H9 (cell line): ENCODE measurements at regions not wholly inside any gene's neighbourhood (a gene's known extent, or its start where the extent isn't known, plus 50 kb on each side); places are given as distances from the start of the nearest gene placed in this dataset.

Experiments
- DNase-seq: peaks from one replicate; pipeline ENCODE4 v3.0.0-alpha.2; 2017
- H2AFZ ChIP-seq: one replicate; pipeline ENCODE4 v1.6.1; 2013; ENCODE audit warnings: mild to moderate bottlenecking, low read length, control low read depth, moderate library complexity
- H2AK5ac ChIP-seq: 2 replicates; pipeline ENCODE4 v1.6.1; 2013; ENCODE audit warnings: low read length, control low read depth, mixed read lengths; ENCODE audit not compliant: insufficient read length
- H2BK120ac ChIP-seq: one replicate; pipeline ENCODE4 v1.6.1; 2013; ENCODE audit warnings: low read depth, mild to moderate bottlenecking, low read length, control low read depth, inconsistent platforms; ENCODE audit not compliant: poor library complexity, severe bottlenecking
- H2BK12ac ChIP-seq: 2 replicates; pipeline ENCODE4 v1.6.1; 2013; ENCODE audit warnings: low read length, control low read depth, mixed read lengths, low read depth; ENCODE audit not compliant: insufficient read length
- H2BK15ac ChIP-seq: 2 replicates; pipeline ENCODE4 v1.6.1; 2013; ENCODE audit warnings: low read depth, low read length, control low read depth
- H2BK20ac ChIP-seq: one replicate; pipeline ENCODE4 v1.6.1; 2013; ENCODE audit warnings: low read depth, mild to moderate bottlenecking, low read length, control low read depth, inconsistent platforms; ENCODE audit not compliant: poor library complexity, severe bottlenecking
- H2BK5ac ChIP-seq: 2 replicates; pipeline ENCODE4 v1.6.1; 2013; ENCODE audit warnings: low read length, control low read depth, mixed read lengths; ENCODE audit not compliant: insufficient read length
- H3K14ac ChIP-seq: 2 replicates; pipeline ENCODE4 v1.6.1; 2013; ENCODE audit warnings: low read length, control low read depth; ENCODE audit not compliant: insufficient read depth
- H3K18ac ChIP-seq: 2 replicates; pipeline ENCODE4 v1.6.1; 2013; ENCODE audit warnings: low read depth, mild to moderate bottlenecking, mixed read lengths, low read length, control low read depth; ENCODE audit not compliant: insufficient read length
- H3K23ac ChIP-seq: 2 replicates; pipeline ENCODE4 v1.6.1; 2013; ENCODE audit warnings: low read length, control low read depth, mixed read lengths, low read depth; ENCODE audit not compliant: insufficient read length
- H3K23me2 ChIP-seq: 2 replicates; pipeline ENCODE4 v1.6.1; 2013; ENCODE audit warnings: low read depth, mild to moderate bottlenecking, mixed read lengths, low read length, control low read depth; ENCODE audit not compliant: insufficient read length, poor library complexity, severe bottlenecking
- H3K27ac ChIP-seq: 2 replicates; pipeline ENCODE4 v1.5.1; 2013; ENCODE audit warnings: low read length, control low read depth, mixed read lengths, low read depth; ENCODE audit not compliant: insufficient read length
- H3K27me3 ChIP-seq: 2 replicates; pipeline ENCODE4 v1.6.1; 2013; ENCODE audit warnings: low read length, control low read depth, inconsistent platforms; ENCODE audit not compliant: insufficient read depth
- H3K4ac ChIP-seq: 2 replicates; pipeline ENCODE4 v1.6.1; 2013; ENCODE audit warnings: low read depth, mild to moderate bottlenecking, control low read depth, inconsistent platforms, low read length, moderate library complexity
- H3K4me1 ChIP-seq: 2 replicates; pipeline ENCODE4 v1.6.1; 2013; ENCODE audit warnings: low read length, control low read depth, inconsistent platforms; ENCODE audit not compliant: insufficient read depth
- H3K4me2 ChIP-seq: 2 replicates; pipeline ENCODE4 v1.6.1; 2013; ENCODE audit warnings: low read length, control low read depth, mixed read lengths; ENCODE audit not compliant: insufficient read length, insufficient read depth
- H3K56ac ChIP-seq: 2 replicates; pipeline ENCODE4 v1.6.1; 2013; ENCODE audit warnings: low read depth, mild to moderate bottlenecking, mixed read lengths, low read length, control low read depth; ENCODE audit not compliant: insufficient read length
- H3K79me1 ChIP-seq: 2 replicates; pipeline ENCODE4 v1.6.1; 2013; ENCODE audit warnings: low read depth, mild to moderate bottlenecking, moderate library complexity, low read length, control low read depth, inconsistent platforms; ENCODE audit not compliant: insufficient read depth, poor library complexity, severe bottlenecking
- H3K79me2 ChIP-seq: 2 replicates; pipeline ENCODE4 v1.6.1; 2013; ENCODE audit warnings: low read length, control low read depth, inconsistent platforms; ENCODE audit not compliant: insufficient read depth
- H3K9ac ChIP-seq: 2 replicates; pipeline ENCODE4 v1.6.1; 2013; ENCODE audit warnings: low read length, control low read depth, mixed read lengths; ENCODE audit not compliant: insufficient read length; ENCODE audit errors: extremely low read depth
- H3K9me3 ChIP-seq: one replicate; pipeline ENCODE4 v1.6.1; 2013; ENCODE audit warnings: low read depth, low read length, inconsistent platforms; ENCODE audit not compliant: control insufficient read depth
- H3T11ph ChIP-seq: one replicate; pipeline ENCODE4 v1.6.1; 2013; ENCODE audit warnings: mild to moderate bottlenecking, low read length, control low read depth, inconsistent platforms
- H4K20me1 ChIP-seq: one replicate; pipeline ENCODE4 v1.6.1; 2013; ENCODE audit not compliant: control insufficient read depth, insufficient read length, insufficient read depth
- H4K5ac ChIP-seq: 2 replicates; pipeline ENCODE4 v1.6.1; 2013; ENCODE audit warnings: low read depth, mild to moderate bottlenecking, mixed read lengths, low read length, control low read depth; ENCODE audit not compliant: insufficient read length
- H4K8ac ChIP-seq: replicated peaks from 2 replicates; pipeline ENCODE4 v1.6.1; 2013; ENCODE audit warnings: low read length, control low read depth, mixed read lengths, low read depth; ENCODE audit not compliant: insufficient read length
- H4K91ac ChIP-seq: 2 replicates; pipeline ENCODE4 v1.6.1; 2013; ENCODE audit warnings: low read depth, mild to moderate bottlenecking, moderate library complexity, mixed read lengths, low read length, control low read depth; ENCODE audit not compliant: insufficient read length
- H3K27ac Mint-ChIP-seq, 3 experiments: 2 replicates in 2 of 3; 3 replicates in 1 of 3; pipeline ENCODE4 v1.8.0; 2020 to 2021; ENCODE audit warnings: mixed read lengths in 3 of 3, mild to moderate bottlenecking in 1 of 3, moderate library complexity in 1 of 3
- H3K27me3 Mint-ChIP-seq: 2 replicates; pipeline ENCODE4 v1.8.0; 2021; ENCODE audit warnings: low read depth, mild to moderate bottlenecking, moderate library complexity, mixed read lengths
- H3K36me3 Mint-ChIP-seq, 3 experiments: 2 replicates in 2 of 3; 3 replicates in 1 of 3; pipeline ENCODE4 v1.8.0; 2020 to 2021; ENCODE audit warnings: low read depth in 3 of 3, mixed read lengths in 3 of 3; ENCODE audit not compliant: insufficient read depth in 1 of 3
- H3K4me1 Mint-ChIP-seq, 2 experiments: 2 replicates each; pipeline ENCODE4 v1.8.0; 2020; ENCODE audit warnings: mixed read lengths in 2 of 2
- H3K4me3 Mint-ChIP-seq, 2 experiments: 2 replicates in 1 of 2; 3 replicates in 1 of 2; pipeline ENCODE4 v1.8.0; 2020 to 2021; ENCODE audit warnings: mild to moderate bottlenecking in 2 of 2, mixed read lengths in 2 of 2, moderate library complexity in 1 of 2
- H3K9me3 Mint-ChIP-seq, 2 experiments: 2 replicates in 1 of 2; 3 replicates in 1 of 2; pipeline ENCODE4 v1.8.0; 2020; ENCODE audit warnings: mild to moderate bottlenecking in 2 of 2, mixed read lengths in 2 of 2, moderate library complexity in 1 of 2
- WGBS: extraction: QIAGEN DNeasy Blood & Tissue Kit; methylation state at CpG from one replicate; pipeline ENCODE4 v1.1.7; 2013; ENCODE audit warnings: missing lambda C conversion rate, low lambda C conversion rate, mixed read lengths; ENCODE audit not compliant: insufficient read length; ENCODE audit errors: extremely low coverage; 5-methylcytosine and 5-hydroxymethylcytosine counted together
- TF ChIP-seq, protein P1 (sequence below): fragments of 200-600 bp; sonication (generic); conservative IDR thresholded peaks from 3 replicates; pipeline ENCODE4 v1.8.0; 2021; ENCODE audit warnings: antibody characterized with exemption, mild to moderate bottlenecking

- no peak overlapping the region for H3K4ac ChIP-seq
- H3K18ac ChIP-seq = no peak overlapping the region
- no peaks in the 10 kb centered on the region for H3K9me3 ChIP-seq
- no peaks in the 10 kb centered on the region for H3K4me1 Mint-ChIP-seq
- DNase-seq = no peak
- no peak overlapping the region for H2AFZ ChIP-seq
- H3K4me2 ChIP-seq = no peak overlapping the region
- H3K27ac ChIP-seq = no peak overlapping the region
- H3T11ph ChIP-seq = no peak overlapping the region
- no peak overlapping the region for H2BK120ac ChIP-seq
- no peak overlapping the region for H4K5ac ChIP-seq
- H3K23me2 ChIP-seq = no peaks in the 10 kb centered on the region
- no peaks in the 10 kb centered on the region for H3K79me1 ChIP-seq
- H4K91ac ChIP-seq = no peak overlapping the region
- no peak overlapping the region for H3K56ac ChIP-seq
- no peaks in the 10 kb centered on the region for H3K27me3 ChIP-seq
- no peak overlapping the region for H3K23ac ChIP-seq
- no peak overlapping the region for H3K14ac ChIP-seq
- no peak overlapping the region for H2BK12ac ChIP-seq
- H3K4me3 Mint-ChIP-seq = no peak overlapping the region
- no peaks in the 10 kb centered on the region for H3K27me3 Mint-ChIP-seq
- H4K8ac ChIP-seq = no peak overlapping the region
- WGBS = no CpG with 5 or more reads among the region's 4 CpGs
- peaks cover 0 to 5% of the 10 kb centered on the region in 2 experiments; a peak in 3 of 5 replicates for H3K9me3 Mint-ChIP-seq
- no peak overlapping the region for H2AK5ac ChIP-seq
- TF ChIP-seq, protein P1, sequence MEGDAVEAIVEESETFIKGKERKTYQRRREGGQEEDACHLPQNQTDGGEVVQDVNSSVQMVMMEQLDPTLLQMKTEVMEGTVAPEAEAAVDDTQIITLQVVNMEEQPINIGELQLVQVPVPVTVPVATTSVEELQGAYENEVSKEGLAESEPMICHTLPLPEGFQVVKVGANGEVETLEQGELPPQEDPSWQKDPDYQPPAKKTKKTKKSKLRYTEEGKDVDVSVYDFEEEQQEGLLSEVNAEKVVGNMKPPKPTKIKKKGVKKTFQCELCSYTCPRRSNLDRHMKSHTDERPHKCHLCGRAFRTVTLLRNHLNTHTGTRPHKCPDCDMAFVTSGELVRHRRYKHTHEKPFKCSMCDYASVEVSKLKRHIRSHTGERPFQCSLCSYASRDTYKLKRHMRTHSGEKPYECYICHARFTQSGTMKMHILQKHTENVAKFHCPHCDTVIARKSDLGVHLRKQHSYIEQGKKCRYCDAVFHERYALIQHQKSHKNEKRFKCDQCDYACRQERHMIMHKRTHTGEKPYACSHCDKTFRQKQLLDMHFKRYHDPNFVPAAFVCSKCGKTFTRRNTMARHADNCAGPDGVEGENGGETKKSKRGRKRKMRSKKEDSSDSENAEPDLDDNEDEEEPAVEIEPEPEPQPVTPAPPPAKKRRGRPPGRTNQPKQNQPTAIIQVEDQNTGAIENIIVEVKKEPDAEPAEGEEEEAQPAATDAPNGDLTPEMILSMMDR = no peak
- H3K4me1 ChIP-seq = no peaks in the 10 kb centered on the region
- H3K36me3 Mint-ChIP-seq = no peaks in the 10 kb centered on the region; a peak in 1 of 7 replicates
- no peak overlapping the region for H3K27ac Mint-ChIP-seq
- no peaks in the 10 kb centered on the region for H4K20me1 ChIP-seq
- no peaks in the 10 kb centered on the region for H3K79me2 ChIP-seq
- no peak overlapping the region for H3K9ac ChIP-seq
- no peak overlapping the region for H2BK20ac ChIP-seq
- no peak overlapping the region for H2BK15ac ChIP-seq
- H2BK5ac ChIP-seq = no peak overlapping the region
Observed at GRCh38 chr14:98393527-98393926, 878.5 kb downstream of the BCL11B start.
